ENCODE measurements at regions not wholly inside any gene's neighbourhood (a gene's known extent, or its start where the extent isn't known, plus 50 kb on each side); places are given as distances from the start of the nearest gene placed in this dataset.
"Not testable (repeated sequence)": the region's sequence is repeated elsewhere in the genome, so short reads cannot be mapped to it uniquely, and the experiment has no call there.

DNA sequence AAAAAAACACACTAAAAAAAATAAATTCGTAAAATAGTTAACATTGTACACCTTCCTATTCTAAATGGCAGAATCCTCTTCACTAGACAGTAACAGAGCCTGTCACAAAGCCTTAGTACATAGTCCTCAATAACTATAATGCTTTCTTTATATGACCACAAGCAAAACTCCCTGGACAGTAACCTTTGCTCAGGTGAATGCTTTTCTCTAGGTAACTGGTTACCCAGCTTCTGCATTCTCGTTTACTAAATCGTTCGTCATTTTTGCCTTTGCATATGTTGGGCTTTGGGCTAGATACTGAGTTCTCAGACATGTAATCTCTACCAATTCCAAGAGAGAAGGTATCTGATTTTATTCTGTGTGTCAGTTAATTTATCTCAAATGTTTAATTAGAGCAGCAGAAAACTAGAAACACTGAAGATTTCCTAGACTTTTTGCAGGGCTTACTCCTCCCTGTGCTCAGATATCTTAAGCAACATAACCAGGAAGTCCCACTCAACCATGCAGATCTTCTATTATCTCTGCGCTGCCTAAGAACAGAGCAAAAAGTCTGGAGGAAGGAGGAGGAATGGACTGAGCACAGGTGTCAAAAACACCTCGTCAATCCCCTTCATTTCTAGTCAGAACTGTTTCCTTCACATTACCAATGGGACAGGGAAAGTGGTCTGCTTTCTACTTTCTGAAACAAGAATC, 247.7 kb downstream of the SOCS6 start:
- no peak overlapping the region for H3K27ac Mint-ChIP-seq
- no peak overlapping the region for H3K4me3 Mint-ChIP-seq (ENCODE audit: low read depth)
- no peaks in the 10 kb centered on the region for H3K27me3 Mint-ChIP-seq (ENCODE audit: low read depth)
- H3K4me1 Mint-ChIP-seq (ENCODE audit: low read depth): no peaks in the 10 kb centered on the region
- intact Hi-C loops (cut with micrococcal nuclease): no loop called here
- no peaks in the 10 kb centered on the region for H3K9me3 Mint-ChIP-seq
- DNase-seq (ENCODE audit: low spot score): no peak
- H3K36me3 Mint-ChIP-seq (ENCODE audit: low read depth): no peaks in the 10 kb centered on the region

DNA sequence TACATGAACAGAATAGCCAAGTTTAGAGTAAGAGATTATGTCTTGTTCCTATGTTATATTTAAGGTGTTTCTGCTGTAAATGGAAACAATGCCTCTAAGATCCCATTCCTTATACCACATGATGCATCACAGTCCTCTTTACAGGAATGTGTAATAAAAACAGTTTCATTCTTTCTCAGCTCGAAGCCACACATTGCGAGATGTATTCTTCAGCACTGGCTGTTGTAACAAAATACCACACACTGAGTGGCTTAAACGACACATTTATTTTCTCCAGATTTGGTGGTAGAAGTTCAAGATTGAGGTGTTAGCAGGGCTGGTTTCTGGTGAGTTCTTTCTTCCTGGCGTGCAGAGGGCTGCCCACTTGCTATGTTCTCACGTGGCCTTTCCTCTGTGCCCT, 246.2 kb downstream of the SOCS6 start:
- DNase-seq (ENCODE audit: low spot score): no peak
- no peaks in the 10 kb centered on the region for H3K9me3 Mint-ChIP-seq
- H3K27ac Mint-ChIP-seq: no peak overlapping the region
- H3K27me3 Mint-ChIP-seq (ENCODE audit: low read depth): no peaks in the 10 kb centered on the region
- H3K4me1 Mint-ChIP-seq (ENCODE audit: low read depth): no peaks in the 10 kb centered on the region
- intact Hi-C loops (cut with micrococcal nuclease): no loop called here
- H3K36me3 Mint-ChIP-seq (ENCODE audit: low read depth): no peaks in the 10 kb centered on the region
- H3K4me3 Mint-ChIP-seq (ENCODE audit: low read depth): no peak overlapping the region

DNA sequence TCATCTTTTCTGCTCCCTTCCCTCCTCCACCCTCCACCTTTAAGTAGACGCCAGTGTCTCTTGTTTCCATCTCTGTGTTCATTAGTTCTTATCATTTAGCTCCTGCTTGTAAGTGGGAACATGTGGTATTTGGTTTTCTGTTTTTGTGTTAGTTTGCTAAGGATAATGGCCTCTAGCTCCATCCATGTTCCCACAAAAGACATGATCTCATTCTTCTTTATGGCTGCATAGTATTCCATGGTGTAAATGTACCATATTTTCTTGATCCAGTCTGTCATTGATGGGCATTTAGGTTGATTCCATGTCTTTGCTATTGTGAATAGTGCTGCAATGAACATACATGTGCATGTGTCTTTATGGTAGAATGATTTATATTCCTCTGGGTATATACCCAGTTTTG, 236.5 kb downstream of the SOCS6 start:
- H3K4me3 Mint-ChIP-seq (ENCODE audit: low read depth); intact Hi-C loops (cut with micrococcal nuclease); DNase-seq (ENCODE audit: low spot score); H3K27me3 Mint-ChIP-seq (ENCODE audit: low read depth); H3K4me1 Mint-ChIP-seq (ENCODE audit: low read depth); H3K9me3 Mint-ChIP-seq; H3K36me3 Mint-ChIP-seq (ENCODE audit: low read depth); H3K27ac Mint-ChIP-seq: not testable (repeated sequence)

DNA sequence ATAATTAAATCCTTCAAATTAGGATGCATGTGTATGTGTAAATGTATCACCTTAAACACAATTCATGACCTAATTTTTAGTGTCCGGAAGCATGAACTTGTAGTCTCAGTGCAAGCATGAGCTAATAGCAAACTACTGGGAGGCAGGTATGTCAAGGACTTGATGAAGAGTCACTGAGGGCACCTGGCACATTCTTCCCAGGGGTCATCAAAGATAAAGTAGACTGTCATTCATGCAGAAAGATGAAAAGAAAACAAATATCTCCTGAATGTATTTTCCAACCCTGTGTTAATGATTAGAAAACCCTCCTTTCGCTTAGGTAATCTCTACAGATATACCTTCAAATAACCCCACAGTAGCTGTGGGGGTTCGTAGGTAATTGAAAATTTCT, 234.9 kb downstream of the SOCS6 start:
- no peak for DNase-seq (ENCODE audit: low spot score)
- no peak overlapping the region for H3K4me3 Mint-ChIP-seq (ENCODE audit: low read depth)
- intact Hi-C loops (cut with micrococcal nuclease): no loop called here

DNA sequence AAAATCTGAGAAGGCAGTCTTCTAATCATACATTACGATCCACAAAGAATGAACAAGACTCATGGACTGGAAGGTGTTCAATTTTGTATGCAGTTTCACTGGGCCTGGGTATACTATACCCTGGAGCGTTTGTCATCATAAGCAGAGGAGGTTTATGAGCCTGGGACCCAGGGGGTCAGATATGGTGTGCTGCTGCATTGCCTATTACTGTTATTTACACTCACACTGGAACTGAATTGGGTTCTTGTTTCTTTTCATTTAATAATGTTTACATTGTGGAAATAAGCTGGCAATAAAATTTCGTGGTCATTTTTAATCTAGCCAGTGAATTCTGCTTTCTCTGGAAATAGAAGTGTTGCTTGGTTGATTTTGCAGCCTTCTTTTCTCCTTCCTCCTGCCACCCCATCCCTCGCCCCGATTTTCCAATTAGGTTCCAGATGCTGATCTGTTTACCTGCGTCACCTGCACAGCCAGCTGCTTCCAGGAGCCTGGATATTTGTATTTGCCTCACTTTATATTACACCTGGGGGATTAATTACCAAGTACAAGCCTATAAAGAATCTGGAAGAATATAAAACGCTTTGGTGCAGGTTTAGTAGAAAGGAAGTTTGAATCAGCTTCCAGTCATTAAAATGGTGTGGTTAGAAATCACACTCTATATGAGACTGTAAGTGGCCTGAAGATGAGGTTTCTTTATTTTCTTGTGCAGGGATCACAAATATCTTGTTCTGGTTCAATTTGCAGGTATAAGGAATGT, 234.4 kb downstream of the SOCS6 start:
- no peaks in the 10 kb centered on the region for H3K4me1 Mint-ChIP-seq (ENCODE audit: low read depth)
- intact Hi-C loops (cut with micrococcal nuclease): no loop called here
- H3K27me3 Mint-ChIP-seq (ENCODE audit: low read depth): no peaks in the 10 kb centered on the region
- no peak overlapping the region for H3K27ac Mint-ChIP-seq
- H3K4me3 Mint-ChIP-seq (ENCODE audit: low read depth): no peak overlapping the region
- H3K9me3 Mint-ChIP-seq: no peaks in the 10 kb centered on the region
- no peak for DNase-seq (ENCODE audit: low spot score)
- no peaks in the 10 kb centered on the region for H3K36me3 Mint-ChIP-seq (ENCODE audit: low read depth)

More for the DNA sequence above, 234.9 kb downstream of the SOCS6 start:
- H3K27ac Mint-ChIP-seq: no peak overlapping the region
- no peaks in the 10 kb centered on the region for H3K9me3 Mint-ChIP-seq
- no peaks in the 10 kb centered on the region for H3K4me1 Mint-ChIP-seq (ENCODE audit: low read depth)
- no peaks in the 10 kb centered on the region for H3K36me3 Mint-ChIP-seq (ENCODE audit: low read depth)
- H3K27me3 Mint-ChIP-seq (ENCODE audit: low read depth): no peaks in the 10 kb centered on the region

DNA sequence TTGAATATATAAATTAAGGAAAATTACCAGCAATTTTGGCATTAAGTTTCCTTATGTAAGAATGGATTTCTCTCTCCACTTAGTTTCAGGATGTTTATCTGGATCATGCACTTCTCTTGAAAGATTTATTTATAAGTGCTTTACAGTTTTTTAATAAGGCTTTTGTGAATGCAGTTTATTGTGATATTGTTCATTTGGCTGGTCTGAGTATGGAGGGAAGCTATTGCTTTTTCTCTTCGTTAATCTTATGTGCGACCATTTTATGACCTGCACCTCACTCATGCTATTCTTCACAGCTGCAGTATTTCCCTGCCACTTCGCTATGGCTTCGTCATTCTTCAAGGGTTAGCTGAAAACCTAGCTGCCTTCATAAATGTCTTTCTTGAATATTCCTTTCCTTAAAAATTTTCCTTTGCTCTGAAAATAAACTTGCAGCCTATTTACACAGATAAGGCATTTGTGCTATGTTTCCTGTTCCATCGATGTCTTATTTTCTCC, 233.4 kb downstream of the SOCS6 start:
- Mint-ChIP-seq H3K9me3 (no peaks in the 10 kb centered on the region), H3K4me3 (ENCODE audit: low read depth) (no peak overlapping the region), H3K27ac (no peak overlapping the region), H3K36me3 (ENCODE audit: low read depth) (no peaks in the 10 kb centered on the region), H3K4me1 (ENCODE audit: low read depth) (no peaks in the 10 kb centered on the region), H3K27me3 (ENCODE audit: low read depth) (no peaks in the 10 kb centered on the region)
- intact Hi-C loops (cut with micrococcal nuclease): no loop called here
- DNase-seq (ENCODE audit: low spot score): no peak

DNA sequence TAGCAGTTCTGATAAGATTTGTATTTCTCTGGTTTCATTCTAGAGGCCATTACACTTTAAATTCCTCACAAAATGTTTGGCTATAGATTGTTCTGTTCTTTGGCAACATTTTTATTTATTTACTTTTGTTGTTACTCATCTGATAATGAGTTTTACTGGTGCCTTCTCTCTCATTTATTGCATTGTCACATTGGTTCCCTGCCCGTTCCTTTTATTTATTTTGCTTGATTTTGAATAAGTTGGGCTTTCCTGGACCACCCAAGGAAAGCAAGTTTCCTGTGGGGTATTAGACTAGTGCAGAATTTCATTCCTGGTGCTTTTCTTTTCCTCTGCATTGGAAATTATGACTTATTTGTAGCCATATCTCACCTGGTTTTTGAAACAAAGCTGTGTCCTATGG, 232.0 kb downstream of the SOCS6 start:
- Mint-ChIP-seq H3K4me3 (ENCODE audit: low read depth) (no peak overlapping the region), H3K4me1 (ENCODE audit: low read depth) (no peaks in the 10 kb centered on the region), H3K27me3 (ENCODE audit: low read depth) (no peaks in the 10 kb centered on the region), H3K27ac (no peak overlapping the region), H3K9me3 (no peaks in the 10 kb centered on the region), H3K36me3 (ENCODE audit: low read depth) (no peaks in the 10 kb centered on the region)
- no peak for DNase-seq (ENCODE audit: low spot score)
- intact Hi-C loops (cut with micrococcal nuclease): no loop called here

DNA sequence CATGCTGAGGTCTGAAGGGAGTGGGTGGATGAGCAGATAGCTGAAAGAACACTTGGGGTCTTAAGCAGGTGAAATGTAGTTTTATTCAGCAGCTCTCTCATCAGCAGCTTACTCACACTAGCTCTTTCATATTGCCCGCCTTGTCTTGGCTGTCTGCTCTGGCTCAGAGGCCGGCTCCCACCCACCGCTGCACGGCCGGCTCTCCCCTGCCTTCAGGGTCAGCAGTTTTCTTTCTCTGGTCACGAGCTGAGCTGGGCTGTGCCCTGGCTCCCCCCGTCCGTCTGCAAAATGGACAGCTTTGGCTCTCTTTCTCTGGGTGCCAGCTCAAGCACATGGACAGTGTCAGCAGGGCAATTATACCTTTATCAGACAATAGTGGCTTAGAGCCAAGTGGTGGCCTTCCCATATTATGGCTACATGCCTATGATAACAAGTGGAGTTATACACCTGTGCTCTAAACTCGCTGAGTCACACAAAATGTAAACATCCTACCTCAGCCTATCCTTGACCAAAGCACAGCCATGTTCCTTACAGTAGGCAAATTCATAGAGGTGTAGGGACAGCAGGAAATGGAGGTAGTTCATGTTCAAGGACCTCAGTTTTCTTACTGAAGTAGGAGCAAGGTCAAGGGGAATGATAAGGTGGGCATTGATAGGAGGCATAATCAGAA, 224.8 kb downstream of the SOCS6 start:
- Mint-ChIP-seq H3K9me3 (no peaks in the 10 kb centered on the region), H3K4me1 (ENCODE audit: low read depth) (no peaks in the 10 kb centered on the region), H3K27me3 (ENCODE audit: low read depth) (no peaks in the 10 kb centered on the region), H3K4me3 (ENCODE audit: low read depth) (no peak overlapping the region), H3K36me3 (ENCODE audit: low read depth) (no peaks in the 10 kb centered on the region), H3K27ac (no peak overlapping the region)
- DNase-seq (ENCODE audit: low spot score): no peak
- intact Hi-C loops (cut with micrococcal nuclease): no loop called here

DNA sequence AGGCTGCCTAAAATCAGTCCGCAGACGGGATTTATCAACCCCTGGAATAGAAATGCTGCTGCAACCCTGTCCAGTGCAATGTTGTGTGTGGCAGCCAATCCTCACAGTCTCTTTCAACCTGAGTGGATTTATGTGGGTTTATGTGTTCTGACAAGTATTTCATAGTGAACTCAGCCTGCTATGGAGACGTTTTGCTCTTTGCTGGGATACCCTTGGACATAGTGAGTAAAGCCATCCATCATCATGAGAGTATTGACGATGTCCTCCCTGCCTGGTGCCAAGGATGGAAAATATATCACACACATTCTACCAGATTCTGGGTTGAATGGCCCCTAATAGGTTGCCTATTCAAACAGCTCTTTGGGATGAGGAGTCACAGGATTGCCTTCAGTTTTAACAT, 219.1 kb downstream of the SOCS6 start:
- no peaks in the 10 kb centered on the region for H3K9me3 Mint-ChIP-seq
- no peak for DNase-seq (ENCODE audit: low spot score)
- no peaks in the 10 kb centered on the region for H3K36me3 Mint-ChIP-seq (ENCODE audit: low read depth)
- no peak overlapping the region for H3K27ac Mint-ChIP-seq
- intact Hi-C loops (cut with micrococcal nuclease): no loop called here
- H3K27me3 Mint-ChIP-seq (ENCODE audit: low read depth): no peaks in the 10 kb centered on the region
- no peak overlapping the region for H3K4me3 Mint-ChIP-seq (ENCODE audit: low read depth)
- no peaks in the 10 kb centered on the region for H3K4me1 Mint-ChIP-seq (ENCODE audit: low read depth)

DNA sequence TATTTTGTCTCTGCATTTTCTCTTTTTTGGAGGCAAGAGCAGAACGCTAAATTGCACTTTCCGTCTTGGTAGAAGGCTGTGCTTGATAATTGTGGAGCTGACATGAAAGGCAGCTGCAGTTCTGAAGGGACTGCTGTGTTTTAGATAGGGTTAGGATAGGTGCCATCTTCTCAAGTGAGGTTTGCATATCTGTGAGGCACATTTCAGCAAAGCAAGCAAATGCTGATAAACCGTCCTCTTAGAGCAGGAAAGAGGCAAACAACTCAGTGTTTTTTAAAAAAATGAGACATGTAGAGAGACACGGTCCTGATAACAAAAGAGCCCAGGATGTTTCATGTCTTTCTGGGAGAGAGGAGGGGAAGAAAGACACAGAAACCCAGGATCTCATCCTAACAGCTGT, 217.7 kb downstream of the SOCS6 start:
- Mint-ChIP-seq H3K36me3 (ENCODE audit: low read depth) (no peaks in the 10 kb centered on the region), H3K4me1 (ENCODE audit: low read depth) (no peaks in the 10 kb centered on the region), H3K4me3 (ENCODE audit: low read depth) (no peak overlapping the region), H3K27ac (no peak overlapping the region), H3K27me3 (ENCODE audit: low read depth) (no peaks in the 10 kb centered on the region), H3K9me3 (no peaks in the 10 kb centered on the region)
- no peak for DNase-seq (ENCODE audit: low spot score)
- intact Hi-C loops (cut with micrococcal nuclease): no loop called here

DNA sequence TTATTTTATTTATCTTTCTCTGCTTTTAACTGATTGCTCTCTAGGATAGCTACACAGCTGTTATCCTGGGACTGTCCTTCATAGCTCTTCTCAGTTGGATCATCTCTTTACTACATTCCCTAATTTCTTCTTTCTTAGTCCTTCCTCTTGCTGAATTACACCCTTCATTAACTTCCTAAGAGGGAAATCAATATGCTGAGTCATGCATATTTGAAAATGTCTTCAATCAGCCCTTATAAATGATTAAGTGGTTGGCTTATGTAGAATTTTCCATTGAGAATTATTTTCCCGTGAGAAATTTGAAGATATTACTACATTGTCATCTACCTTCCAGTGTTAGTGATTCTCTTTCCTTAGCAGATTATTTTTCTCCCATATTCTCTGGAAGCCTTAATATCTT, 214.2 kb downstream of the SOCS6 start:
- intact Hi-C loops (cut with micrococcal nuclease): no loop called here
- Mint-ChIP-seq H3K27me3 (ENCODE audit: low read depth) (no peaks in the 10 kb centered on the region), H3K4me1 (ENCODE audit: low read depth) (no peaks in the 10 kb centered on the region), H3K36me3 (ENCODE audit: low read depth) (no peaks in the 10 kb centered on the region), H3K9me3 (no peaks in the 10 kb centered on the region), H3K27ac (no peak overlapping the region), H3K4me3 (ENCODE audit: low read depth) (no peak overlapping the region)
- no peak for DNase-seq (ENCODE audit: low spot score)

DNA sequence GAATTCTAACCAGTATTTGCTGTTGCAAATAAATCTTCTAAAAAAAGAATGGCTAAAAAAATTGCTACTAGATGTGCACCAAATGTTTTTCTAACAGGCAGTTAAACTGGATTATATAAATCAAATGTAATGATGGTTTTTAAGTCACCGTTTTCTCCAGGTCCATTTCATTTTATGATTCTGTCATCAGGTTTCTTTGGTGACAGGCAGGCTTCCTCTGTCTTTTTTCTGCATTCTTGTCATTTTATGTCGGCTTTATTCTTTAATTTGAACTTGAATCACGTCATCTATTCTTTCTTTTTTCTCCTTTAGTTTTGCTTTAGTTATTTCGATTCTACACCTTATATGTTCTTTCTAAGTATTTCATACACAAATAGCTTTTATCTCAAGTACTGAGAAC, 212.5 kb downstream of the SOCS6 start:
- no peaks in the 10 kb centered on the region for H3K36me3 Mint-ChIP-seq (ENCODE audit: low read depth)

DNA sequence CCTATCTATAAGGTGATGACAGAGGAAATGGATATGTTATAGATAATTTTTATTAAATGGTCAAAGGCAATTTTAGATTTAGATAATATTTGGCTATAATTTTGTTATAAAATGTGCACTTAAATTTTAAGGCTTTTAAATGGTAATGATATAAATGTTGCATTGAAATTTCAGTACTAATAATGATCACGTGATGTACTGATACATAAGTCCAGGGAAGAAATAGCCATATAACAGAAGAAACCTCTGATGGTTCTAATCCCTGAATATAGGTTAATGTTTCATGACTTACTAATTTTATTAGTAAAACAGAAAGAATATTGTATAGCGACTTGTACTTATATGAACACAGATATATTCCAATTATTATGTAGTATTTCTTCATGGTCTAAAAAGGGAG, 211.9 kb downstream of the SOCS6 start:
- Mint-ChIP-seq H3K4me3 (ENCODE audit: low read depth) (no peak overlapping the region), H3K36me3 (ENCODE audit: low read depth) (no peaks in the 10 kb centered on the region), H3K4me1 (ENCODE audit: low read depth) (no peaks in the 10 kb centered on the region), H3K27me3 (ENCODE audit: low read depth) (no peaks in the 10 kb centered on the region), H3K27ac (no peak overlapping the region), H3K9me3 (no peaks in the 10 kb centered on the region)
- DNase-seq (ENCODE audit: low spot score): no peak
- intact Hi-C loops (cut with micrococcal nuclease): no loop called here

More for the DNA sequence above, 212.5 kb downstream of the SOCS6 start:
- Mint-ChIP-seq H3K27me3 (ENCODE audit: low read depth) (no peaks in the 10 kb centered on the region), H3K4me1 (ENCODE audit: low read depth) (no peaks in the 10 kb centered on the region), H3K4me3 (ENCODE audit: low read depth) (no peak overlapping the region), H3K9me3 (no peaks in the 10 kb centered on the region), H3K27ac (no peak overlapping the region)
- intact Hi-C loops (cut with micrococcal nuclease): no loop called here
- no peak for DNase-seq (ENCODE audit: low spot score)

Measured in activated T-helper 2 cell treated with anti-CD3 and anti-CD28 coated beads, Interferon-gamma antibody, Interleukin-2, Interleukin-4, amounts not matched to agents 10 μg/mL and 5 μg/mL and 100 μg/mL, durations not matched to agents 14 hours and 24 hours and 36 hours (primary cell).